Osteocyte (in vitro differentiated cells): ENCODE measurements at regions not wholly inside any gene's neighbourhood (a gene's known extent, or its start where the extent isn't known, plus 50 kb on each side); places are given as distances from the start of the nearest gene placed in this dataset.

ENCODE experiments used
- DNase-seq: peaks from one replicate; pipeline ENCODE4 v3.0.0; 2021; ENCODE audit warnings: mixed read lengths; ENCODE audit not compliant: unreplicated experiment; ENCODE audit errors: extremely low spot score
- H3K27ac Mint-ChIP-seq: one replicate; pipeline ENCODE4 v1.8.0; 2021; ENCODE audit warnings: mild to moderate bottlenecking, mixed read lengths; ENCODE audit not compliant: unreplicated experiment
- H3K27me3 Mint-ChIP-seq: one replicate; pipeline ENCODE4 v1.8.0; 2021; ENCODE audit warnings: mixed read lengths; ENCODE audit not compliant: unreplicated experiment
- H3K36me3 Mint-ChIP-seq: one replicate; pipeline ENCODE4 v1.8.0; 2021; ENCODE audit warnings: mixed read lengths; ENCODE audit not compliant: unreplicated experiment
- H3K4me1 Mint-ChIP-seq: one replicate; pipeline ENCODE4 v1.8.0; 2021; ENCODE audit warnings: mixed read lengths; ENCODE audit not compliant: unreplicated experiment
- H3K4me3 Mint-ChIP-seq: one replicate; pipeline ENCODE4 v1.8.0; 2021; ENCODE audit warnings: mild to moderate bottlenecking, moderate library complexity, mixed read lengths; ENCODE audit not compliant: unreplicated experiment
- H3K9me3 Mint-ChIP-seq: one replicate; pipeline ENCODE4 v1.8.0; 2021; ENCODE audit warnings: mixed read lengths; ENCODE audit not compliant: unreplicated experiment
- TF ChIP-seq, protein P1 (sequence below): fragments of 200-600 bp; sonication (generic); IDR thresholded peaks from 2 replicates; pipeline ENCODE4 v1.5.0; 2021; ENCODE audit warnings: antibody characterized with exemption, mild to moderate bottlenecking, moderate library complexity

DNA sequence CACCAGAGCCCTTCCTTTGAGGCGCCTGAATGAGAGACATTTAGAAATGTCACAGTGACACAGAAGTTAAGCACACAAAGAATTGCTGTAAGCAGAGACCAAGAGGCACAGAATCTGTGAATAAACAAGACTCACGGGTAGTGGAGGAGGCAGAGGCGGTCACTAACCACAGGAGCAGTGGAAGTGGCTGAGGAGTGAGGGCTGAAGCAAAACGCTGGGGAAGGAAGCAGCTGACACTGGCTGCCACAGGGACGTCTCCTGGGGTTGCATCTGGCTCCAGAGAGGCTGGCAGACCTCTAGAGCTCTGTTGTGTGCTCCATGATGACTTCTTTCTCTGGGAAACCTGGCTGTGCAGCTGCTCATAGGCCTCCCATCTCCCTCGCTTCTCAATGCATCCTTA, 65.0 kb upstream of the SLC2A12 start:
- TF ChIP-seq, protein P1, sequence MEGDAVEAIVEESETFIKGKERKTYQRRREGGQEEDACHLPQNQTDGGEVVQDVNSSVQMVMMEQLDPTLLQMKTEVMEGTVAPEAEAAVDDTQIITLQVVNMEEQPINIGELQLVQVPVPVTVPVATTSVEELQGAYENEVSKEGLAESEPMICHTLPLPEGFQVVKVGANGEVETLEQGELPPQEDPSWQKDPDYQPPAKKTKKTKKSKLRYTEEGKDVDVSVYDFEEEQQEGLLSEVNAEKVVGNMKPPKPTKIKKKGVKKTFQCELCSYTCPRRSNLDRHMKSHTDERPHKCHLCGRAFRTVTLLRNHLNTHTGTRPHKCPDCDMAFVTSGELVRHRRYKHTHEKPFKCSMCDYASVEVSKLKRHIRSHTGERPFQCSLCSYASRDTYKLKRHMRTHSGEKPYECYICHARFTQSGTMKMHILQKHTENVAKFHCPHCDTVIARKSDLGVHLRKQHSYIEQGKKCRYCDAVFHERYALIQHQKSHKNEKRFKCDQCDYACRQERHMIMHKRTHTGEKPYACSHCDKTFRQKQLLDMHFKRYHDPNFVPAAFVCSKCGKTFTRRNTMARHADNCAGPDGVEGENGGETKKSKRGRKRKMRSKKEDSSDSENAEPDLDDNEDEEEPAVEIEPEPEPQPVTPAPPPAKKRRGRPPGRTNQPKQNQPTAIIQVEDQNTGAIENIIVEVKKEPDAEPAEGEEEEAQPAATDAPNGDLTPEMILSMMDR = no peak
- Mint-ChIP-seq H3K27ac (no peak overlapping the region), H3K4me1 (peaks cover 2% of the 10 kb centered on the region), H3K27me3 (no peaks in the 10 kb centered on the region), H3K4me3 (no peak overlapping the region), H3K36me3 (no peaks in the 10 kb centered on the region), H3K9me3 (peaks cover 5% of the 10 kb centered on the region)
- no peak for DNase-seq

DNA sequence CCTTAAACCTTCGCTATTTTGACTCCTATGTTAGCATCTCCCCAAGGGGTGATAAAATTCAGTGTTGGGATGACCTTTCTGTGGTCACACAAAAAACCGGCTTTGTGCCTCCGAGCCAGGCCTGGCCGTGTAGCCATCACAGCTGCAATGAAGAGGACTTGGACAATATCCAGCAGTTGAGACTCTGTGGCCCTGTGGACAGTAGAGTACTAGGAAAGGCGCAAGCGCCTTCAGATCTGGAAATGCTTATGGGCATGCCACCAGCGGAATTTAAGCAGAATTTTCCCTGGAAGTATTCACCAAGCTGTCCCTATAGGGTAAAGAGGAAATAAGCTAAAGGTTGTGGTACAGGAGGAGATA, 63.3 kb upstream of the SLC2A12 start:
- DNase-seq = no peak
- no peak overlapping the region for H3K27ac Mint-ChIP-seq
- H3K4me3 Mint-ChIP-seq = no peak overlapping the region
- H3K9me3 Mint-ChIP-seq = peaks cover 5% of the 10 kb centered on the region
- peaks cover 2% of the 10 kb centered on the region for H3K4me1 Mint-ChIP-seq
- H3K36me3 Mint-ChIP-seq = no peaks in the 10 kb centered on the region
- TF ChIP-seq, protein P1 = no peak
- no peaks in the 10 kb centered on the region for H3K27me3 Mint-ChIP-seq

DNA sequence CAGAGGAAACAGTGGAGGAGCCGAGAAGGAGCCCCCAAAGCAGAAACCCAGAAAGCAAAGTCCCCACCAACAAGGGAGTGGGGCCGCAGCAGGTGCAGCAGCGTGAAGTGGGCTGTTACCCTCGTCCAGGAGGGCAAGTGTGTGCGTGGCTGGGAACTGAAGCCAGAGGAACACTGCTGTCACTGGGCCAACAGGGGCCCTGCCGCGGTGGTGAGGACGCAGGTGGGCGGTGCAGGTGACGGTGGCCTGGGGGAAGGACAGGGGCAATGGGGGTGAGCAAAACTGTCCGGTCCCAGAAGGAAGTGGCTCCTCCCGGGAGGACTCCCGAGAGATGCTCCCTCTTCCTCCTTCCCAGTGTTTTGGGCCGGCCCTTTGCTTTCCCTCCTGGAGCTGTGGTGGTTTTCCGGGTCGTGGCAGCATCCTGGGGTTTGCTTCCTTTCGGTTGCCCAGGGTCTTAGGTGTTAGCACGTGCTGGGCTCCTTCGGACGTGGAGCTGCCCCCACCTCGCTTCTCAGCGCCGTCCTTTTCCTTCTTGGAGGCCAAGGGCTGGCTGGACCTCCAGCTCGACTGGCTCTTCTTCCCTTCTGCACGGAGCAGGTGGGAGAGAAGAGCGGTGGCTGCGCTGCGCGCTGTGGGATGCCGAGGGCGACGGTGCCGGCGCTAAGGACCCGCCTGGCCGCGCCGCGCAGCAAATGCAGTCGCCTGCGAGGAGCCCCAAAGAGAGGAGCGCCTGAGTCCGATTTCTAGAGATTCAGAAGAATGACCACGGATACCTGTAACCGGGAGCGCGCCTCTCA, 62.7 kb upstream of the SLC2A12 start:
- H3K27me3 Mint-ChIP-seq = no peaks in the 10 kb centered on the region
- no peak overlapping the region for H3K27ac Mint-ChIP-seq
- no peak for DNase-seq
- peaks cover 2% of the 10 kb centered on the region for H3K4me1 Mint-ChIP-seq
- H3K9me3 Mint-ChIP-seq = peaks cover 5% of the 10 kb centered on the region
- H3K36me3 Mint-ChIP-seq = no peaks in the 10 kb centered on the region
- TF ChIP-seq, protein P1 = no peak
- no peak overlapping the region for H3K4me3 Mint-ChIP-seq

DNA sequence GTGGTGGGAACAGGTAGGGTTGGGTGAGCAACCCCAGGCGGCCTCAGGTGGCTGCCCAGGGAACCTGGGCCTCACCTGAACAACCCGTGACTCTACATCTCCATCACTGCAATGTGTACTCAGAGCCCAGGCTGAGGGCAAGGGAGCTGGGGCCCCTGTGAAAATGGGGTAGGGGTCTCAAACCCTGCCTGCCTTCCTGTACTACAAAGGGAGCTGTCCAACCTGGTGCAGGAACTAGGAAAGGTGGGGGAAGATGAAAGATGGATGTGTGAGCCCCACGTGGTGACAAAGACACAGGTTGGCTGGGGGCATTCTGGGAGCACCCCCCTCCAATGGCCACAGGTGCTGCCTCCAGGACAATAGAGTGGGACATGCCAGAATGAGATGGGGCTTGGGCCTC, 62.1 kb upstream of the SLC2A12 start:
- Mint-ChIP-seq H3K27me3 (no peaks in the 10 kb centered on the region), H3K4me1 (peaks cover 2% of the 10 kb centered on the region), H3K9me3 (no peaks in the 10 kb centered on the region)

DNA sequence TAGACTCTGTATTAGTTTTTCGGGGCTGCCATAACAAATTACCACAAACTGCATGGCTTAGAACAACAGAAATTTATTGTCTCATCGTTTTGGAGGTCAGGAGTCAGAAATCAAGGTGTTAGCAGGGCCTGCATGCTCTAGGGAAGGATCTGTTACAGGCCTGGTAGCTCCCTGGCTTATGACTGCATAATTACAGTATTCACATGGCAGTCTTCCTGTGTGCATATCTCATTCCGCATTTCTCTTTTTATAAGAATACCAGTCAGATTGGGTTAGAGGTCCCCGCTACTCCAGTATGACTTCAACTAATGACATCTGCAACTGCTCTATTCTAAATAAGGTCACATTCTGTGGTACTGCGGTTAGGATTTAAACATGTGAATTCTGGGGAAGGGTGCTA, 59.3 kb upstream of the SLC2A12 start:
- TF ChIP-seq, protein P1 = no peak

More for the DNA sequence above, 62.1 kb upstream of the SLC2A12 start:
- no peak overlapping the region for H3K27ac Mint-ChIP-seq
- H3K36me3 Mint-ChIP-seq = no peaks in the 10 kb centered on the region
- TF ChIP-seq, protein P1 = no peak
- DNase-seq = no peak
- H3K4me3 Mint-ChIP-seq = no peak overlapping the region

More for the DNA sequence above, 59.3 kb upstream of the SLC2A12 start:
- Mint-ChIP-seq H3K27ac (no peak overlapping the region), H3K9me3 (no peaks in the 10 kb centered on the region), H3K27me3 (no peaks in the 10 kb centered on the region), H3K36me3 (no peaks in the 10 kb centered on the region), H3K4me1 (peaks cover 7% of the 10 kb centered on the region), H3K4me3 (no peak overlapping the region)
- DNase-seq = no peak
